H9 (cell line): ENCODE measurements at regions not wholly inside any gene's neighbourhood (a gene's known extent, or its start where the extent isn't known, plus 50 kb on each side); places are given as distances from the start of the nearest gene placed in this dataset.

Source experiments
- DNase-seq: peaks from one replicate; pipeline ENCODE4 v3.0.0-alpha.2; 2017
- H2AFZ ChIP-seq: one replicate; pipeline ENCODE4 v1.6.1; 2013; ENCODE audit warnings: mild to moderate bottlenecking, low read length, control low read depth, moderate library complexity
- H2AK5ac ChIP-seq: 2 replicates; pipeline ENCODE4 v1.6.1; 2013; ENCODE audit warnings: low read length, control low read depth, mixed read lengths; ENCODE audit not compliant: insufficient read length
- H2BK120ac ChIP-seq: one replicate; pipeline ENCODE4 v1.6.1; 2013; ENCODE audit warnings: low read depth, mild to moderate bottlenecking, low read length, control low read depth, inconsistent platforms; ENCODE audit not compliant: poor library complexity, severe bottlenecking
- H2BK12ac ChIP-seq: 2 replicates; pipeline ENCODE4 v1.6.1; 2013; ENCODE audit warnings: low read length, control low read depth, mixed read lengths, low read depth; ENCODE audit not compliant: insufficient read length
- H2BK15ac ChIP-seq: 2 replicates; pipeline ENCODE4 v1.6.1; 2013; ENCODE audit warnings: low read depth, low read length, control low read depth
- H2BK20ac ChIP-seq: one replicate; pipeline ENCODE4 v1.6.1; 2013; ENCODE audit warnings: low read depth, mild to moderate bottlenecking, low read length, control low read depth, inconsistent platforms; ENCODE audit not compliant: poor library complexity, severe bottlenecking
- H2BK5ac ChIP-seq: 2 replicates; pipeline ENCODE4 v1.6.1; 2013; ENCODE audit warnings: low read length, control low read depth, mixed read lengths; ENCODE audit not compliant: insufficient read length
- H3K14ac ChIP-seq: 2 replicates; pipeline ENCODE4 v1.6.1; 2013; ENCODE audit warnings: low read length, control low read depth; ENCODE audit not compliant: insufficient read depth
- H3K18ac ChIP-seq: 2 replicates; pipeline ENCODE4 v1.6.1; 2013; ENCODE audit warnings: low read depth, mild to moderate bottlenecking, mixed read lengths, low read length, control low read depth; ENCODE audit not compliant: insufficient read length
- H3K23ac ChIP-seq: 2 replicates; pipeline ENCODE4 v1.6.1; 2013; ENCODE audit warnings: low read length, control low read depth, mixed read lengths, low read depth; ENCODE audit not compliant: insufficient read length
- H3K23me2 ChIP-seq: 2 replicates; pipeline ENCODE4 v1.6.1; 2013; ENCODE audit warnings: low read depth, mild to moderate bottlenecking, mixed read lengths, low read length, control low read depth; ENCODE audit not compliant: insufficient read length, poor library complexity, severe bottlenecking
- H3K27ac ChIP-seq: 2 replicates; pipeline ENCODE4 v1.5.1; 2013; ENCODE audit warnings: low read length, control low read depth, mixed read lengths, low read depth; ENCODE audit not compliant: insufficient read length
- H3K27me3 ChIP-seq: 2 replicates; pipeline ENCODE4 v1.6.1; 2013; ENCODE audit warnings: low read length, control low read depth, inconsistent platforms; ENCODE audit not compliant: insufficient read depth
- H3K4ac ChIP-seq: 2 replicates; pipeline ENCODE4 v1.6.1; 2013; ENCODE audit warnings: low read depth, mild to moderate bottlenecking, control low read depth, inconsistent platforms, low read length, moderate library complexity
- H3K4me1 ChIP-seq: 2 replicates; pipeline ENCODE4 v1.6.1; 2013; ENCODE audit warnings: low read length, control low read depth, inconsistent platforms; ENCODE audit not compliant: insufficient read depth
- H3K4me2 ChIP-seq: 2 replicates; pipeline ENCODE4 v1.6.1; 2013; ENCODE audit warnings: low read length, control low read depth, mixed read lengths; ENCODE audit not compliant: insufficient read length, insufficient read depth
- H3K56ac ChIP-seq: 2 replicates; pipeline ENCODE4 v1.6.1; 2013; ENCODE audit warnings: low read depth, mild to moderate bottlenecking, mixed read lengths, low read length, control low read depth; ENCODE audit not compliant: insufficient read length
- H3K79me1 ChIP-seq: 2 replicates; pipeline ENCODE4 v1.6.1; 2013; ENCODE audit warnings: low read depth, mild to moderate bottlenecking, moderate library complexity, low read length, control low read depth, inconsistent platforms; ENCODE audit not compliant: insufficient read depth, poor library complexity, severe bottlenecking
- H3K79me2 ChIP-seq: 2 replicates; pipeline ENCODE4 v1.6.1; 2013; ENCODE audit warnings: low read length, control low read depth, inconsistent platforms; ENCODE audit not compliant: insufficient read depth
- H3K9ac ChIP-seq: 2 replicates; pipeline ENCODE4 v1.6.1; 2013; ENCODE audit warnings: low read length, control low read depth, mixed read lengths; ENCODE audit not compliant: insufficient read length; ENCODE audit errors: extremely low read depth
- H3K9me3 ChIP-seq: one replicate; pipeline ENCODE4 v1.6.1; 2013; ENCODE audit warnings: low read depth, low read length, inconsistent platforms; ENCODE audit not compliant: control insufficient read depth
- H3T11ph ChIP-seq: one replicate; pipeline ENCODE4 v1.6.1; 2013; ENCODE audit warnings: mild to moderate bottlenecking, low read length, control low read depth, inconsistent platforms
- H4K20me1 ChIP-seq: one replicate; pipeline ENCODE4 v1.6.1; 2013; ENCODE audit not compliant: control insufficient read depth, insufficient read length, insufficient read depth
- H4K5ac ChIP-seq: 2 replicates; pipeline ENCODE4 v1.6.1; 2013; ENCODE audit warnings: low read depth, mild to moderate bottlenecking, mixed read lengths, low read length, control low read depth; ENCODE audit not compliant: insufficient read length
- H4K8ac ChIP-seq: replicated peaks from 2 replicates; pipeline ENCODE4 v1.6.1; 2013; ENCODE audit warnings: low read length, control low read depth, mixed read lengths, low read depth; ENCODE audit not compliant: insufficient read length
- H4K91ac ChIP-seq: 2 replicates; pipeline ENCODE4 v1.6.1; 2013; ENCODE audit warnings: low read depth, mild to moderate bottlenecking, moderate library complexity, mixed read lengths, low read length, control low read depth; ENCODE audit not compliant: insufficient read length
- H3K27ac Mint-ChIP-seq, 3 experiments: 2 replicates in 2 of 3; 3 replicates in 1 of 3; pipeline ENCODE4 v1.8.0; 2020 to 2021; ENCODE audit warnings: mixed read lengths in 3 of 3, mild to moderate bottlenecking in 1 of 3, moderate library complexity in 1 of 3
- H3K27me3 Mint-ChIP-seq: 2 replicates; pipeline ENCODE4 v1.8.0; 2021; ENCODE audit warnings: low read depth, mild to moderate bottlenecking, moderate library complexity, mixed read lengths
- H3K36me3 Mint-ChIP-seq, 3 experiments: 2 replicates in 2 of 3; 3 replicates in 1 of 3; pipeline ENCODE4 v1.8.0; 2020 to 2021; ENCODE audit warnings: low read depth in 3 of 3, mixed read lengths in 3 of 3; ENCODE audit not compliant: insufficient read depth in 1 of 3
- H3K4me1 Mint-ChIP-seq, 2 experiments: 2 replicates each; pipeline ENCODE4 v1.8.0; 2020; ENCODE audit warnings: mixed read lengths in 2 of 2
- H3K4me3 Mint-ChIP-seq, 2 experiments: 2 replicates in 1 of 2; 3 replicates in 1 of 2; pipeline ENCODE4 v1.8.0; 2020 to 2021; ENCODE audit warnings: mild to moderate bottlenecking in 2 of 2, mixed read lengths in 2 of 2, moderate library complexity in 1 of 2
- H3K9me3 Mint-ChIP-seq, 2 experiments: 2 replicates in 1 of 2; 3 replicates in 1 of 2; pipeline ENCODE4 v1.8.0; 2020; ENCODE audit warnings: mild to moderate bottlenecking in 2 of 2, mixed read lengths in 2 of 2, moderate library complexity in 1 of 2
- WGBS: extraction: QIAGEN DNeasy Blood & Tissue Kit; methylation state at CpG from one replicate; pipeline ENCODE4 v1.1.7; 2013; ENCODE audit warnings: missing lambda C conversion rate, low lambda C conversion rate, mixed read lengths; ENCODE audit not compliant: insufficient read length; ENCODE audit errors: extremely low coverage; 5-methylcytosine and 5-hydroxymethylcytosine counted together
- TF ChIP-seq, protein P1 (sequence below): fragments of 200-600 bp; sonication (generic); conservative IDR thresholded peaks from 3 replicates; pipeline ENCODE4 v1.8.0; 2021; ENCODE audit warnings: antibody characterized with exemption, mild to moderate bottlenecking

DNA sequence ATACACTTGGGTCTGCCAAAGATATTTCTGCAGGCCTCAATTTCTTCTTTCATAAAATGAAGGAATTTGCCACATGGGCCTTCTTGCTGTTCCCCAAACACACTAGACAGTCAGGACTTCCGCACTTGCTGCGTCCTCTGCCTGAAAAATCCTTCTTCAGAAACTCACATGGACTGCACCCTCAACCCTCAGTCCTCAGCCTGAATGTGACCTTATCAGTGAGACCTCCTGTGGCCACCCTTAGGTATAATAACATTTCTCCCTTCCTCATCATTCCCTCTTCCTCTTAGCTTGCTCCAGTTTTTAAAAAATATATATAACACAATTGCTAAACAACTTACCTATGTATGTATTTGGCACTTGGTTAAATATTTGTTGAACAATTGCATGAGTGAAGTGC is 257.5 kb downstream of the MFSD1 start:
- Mint-ChIP-seq H3K27me3 (no peaks in the 10 kb centered on the region; the same call in 1 of the 2 replicates), H3K4me3 (no peak overlapping the region), H3K4me1 (peaks cover 12% of the 10 kb centered on the region in 2 experiments), H3K9me3 (no peaks in the 10 kb centered on the region), H3K36me3 (no peaks in the 10 kb centered on the region), H3K27ac (no peak overlapping the region)
- no peak overlapping the region for H3K18ac ChIP-seq
- no peak overlapping the region for H2BK20ac ChIP-seq
- TF ChIP-seq, protein P1, sequence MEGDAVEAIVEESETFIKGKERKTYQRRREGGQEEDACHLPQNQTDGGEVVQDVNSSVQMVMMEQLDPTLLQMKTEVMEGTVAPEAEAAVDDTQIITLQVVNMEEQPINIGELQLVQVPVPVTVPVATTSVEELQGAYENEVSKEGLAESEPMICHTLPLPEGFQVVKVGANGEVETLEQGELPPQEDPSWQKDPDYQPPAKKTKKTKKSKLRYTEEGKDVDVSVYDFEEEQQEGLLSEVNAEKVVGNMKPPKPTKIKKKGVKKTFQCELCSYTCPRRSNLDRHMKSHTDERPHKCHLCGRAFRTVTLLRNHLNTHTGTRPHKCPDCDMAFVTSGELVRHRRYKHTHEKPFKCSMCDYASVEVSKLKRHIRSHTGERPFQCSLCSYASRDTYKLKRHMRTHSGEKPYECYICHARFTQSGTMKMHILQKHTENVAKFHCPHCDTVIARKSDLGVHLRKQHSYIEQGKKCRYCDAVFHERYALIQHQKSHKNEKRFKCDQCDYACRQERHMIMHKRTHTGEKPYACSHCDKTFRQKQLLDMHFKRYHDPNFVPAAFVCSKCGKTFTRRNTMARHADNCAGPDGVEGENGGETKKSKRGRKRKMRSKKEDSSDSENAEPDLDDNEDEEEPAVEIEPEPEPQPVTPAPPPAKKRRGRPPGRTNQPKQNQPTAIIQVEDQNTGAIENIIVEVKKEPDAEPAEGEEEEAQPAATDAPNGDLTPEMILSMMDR = no peak
- H2AFZ ChIP-seq = no peak overlapping the region
- no peak overlapping the region for H3K4ac ChIP-seq
- no peaks in the 10 kb centered on the region for H3K4me1 ChIP-seq
- no peak overlapping the region for H2BK5ac ChIP-seq
- WGBS = no CpG with 5 or more reads among the region's 2 CpGs
- no peaks in the 10 kb centered on the region for H3K27me3 ChIP-seq
- H3K56ac ChIP-seq = no peak overlapping the region
- H3K23me2 ChIP-seq = no peaks in the 10 kb centered on the region
- H2BK15ac ChIP-seq = no peak overlapping the region
- no peak overlapping the region for H2BK120ac ChIP-seq
- no peak for DNase-seq
- no peak overlapping the region for H4K8ac ChIP-seq
- H4K5ac ChIP-seq = no peak overlapping the region
- no peak overlapping the region for H2BK12ac ChIP-seq
- H2AK5ac ChIP-seq = no peak overlapping the region
- H4K20me1 ChIP-seq = no peaks in the 10 kb centered on the region
- no peak overlapping the region for H3K27ac ChIP-seq
- H3K79me2 ChIP-seq = no peaks in the 10 kb centered on the region
- H4K91ac ChIP-seq = no peak overlapping the region
- H3T11ph ChIP-seq = no peak overlapping the region
- no peak overlapping the region for H3K23ac ChIP-seq
- no peak overlapping the region for H3K14ac ChIP-seq
- H3K4me2 ChIP-seq = no peak overlapping the region
- no peak overlapping the region for H3K9ac ChIP-seq
- H3K9me3 ChIP-seq = no peaks in the 10 kb centered on the region
- H3K79me1 ChIP-seq = no peaks in the 10 kb centered on the region
